K562 (cell line): ENCODE measurements at regions not wholly inside any gene's neighbourhood (a gene's known extent, or its start where the extent isn't known, plus 50 kb on each side); places are given as distances from the start of the nearest gene placed in this dataset.

Source experiments
- ATAC-seq: fragments of 200-7000 bp; cut with Tn5 transposase; 3 replicates; pipeline ENCODE4 v1.9.1; 2020; ENCODE audit warnings: moderate library complexity
- BruUV-seq: library from RNA; stranded (reverse); fragments of 400-500 nt; replicated peaks from 2 replicates; lab custom pipeline; 2021; lab: Mats Ljungman, UMichigan
- CTCF ChIA-PET: fragments of 300-600 bp; formaldehyde crosslinking; extraction: SDS; loops from one replicate; lab custom pipeline; 2021; ENCODE audit warnings: low intra/inter-chr PET ratio; lab: Yijun Ruan, JAX
- POLR2A ChIA-PET: fragments of 300-600, 350-650 bp; sonication (Branson Sonifier 250); formaldehyde crosslinking; extraction: SDS; loops from one replicate; lab custom pipeline; 2021; ENCODE audit warnings: antibody characterized with exemption, inconsistent platforms; lab: Yijun Ruan, JAX
- DNase-seq, 4 experiments: peaks; one replicate each; pipeline versions ENCODE4 v3.0.0 to v3.0.0-alpha.2; 2011 to 2018; ENCODE audit warnings: low spot score in 3 of 4, mixed read lengths in 3 of 4; ENCODE audit errors: extremely low read depth in 1 of 4
- FAIRE-seq: peaks from 2 replicates; lab custom pipeline; 2011; peaks lifted over from hg19 to GRCh38; lab: Jason Lieb, UNC
- H2AFZ ChIP-seq: 2 replicates; pipeline ENCODE4 v1.6.0; 2011; ENCODE audit warnings: low read depth, low read length, control low read depth, inconsistent platforms
- H3K27ac ChIP-seq: fragments of 200-600 bp; 3 replicates; pipeline ENCODE4 v1.8.0; 2011; ENCODE audit warnings: low read depth, mild to moderate bottlenecking, control low read depth, inconsistent platforms, low read length, moderate library complexity, mixed read lengths; ENCODE audit errors: extremely low read depth
- H3K27me3 ChIP-seq, 2 experiments: fragments of 300-600 bp in 1 of 2; 2 replicates in 1 of 2; 3 replicates in 1 of 2; pipeline versions ENCODE4 v1.6.0 to v1.8.0; 2011; ENCODE audit warnings: inconsistent platforms in 2 of 2, low read length in 2 of 2, mild to moderate bottlenecking in 1 of 2, mixed read lengths in 1 of 2, moderate library complexity in 1 of 2; ENCODE audit not compliant: control insufficient read depth in 2 of 2, insufficient read depth in 2 of 2
- H3K36me3 ChIP-seq: fragments of 300-600 bp; 3 replicates; pipeline ENCODE4 v1.8.0; 2011; ENCODE audit warnings: mild to moderate bottlenecking, low read length, inconsistent platforms; ENCODE audit not compliant: control insufficient read depth, insufficient read depth
- H3K4me1 ChIP-seq, 2 experiments: fragments of 200-600 bp in 1 of 2; replicated peaks in 1 of 2; 2 replicates in 1 of 2; 3 replicates in 1 of 2; pipeline versions ENCODE4 v1.5.1 to v1.8.0; 2011; ENCODE audit warnings: inconsistent platforms in 2 of 2, low read length in 2 of 2, mild to moderate bottlenecking in 1 of 2, mixed read lengths in 1 of 2, moderate library complexity in 1 of 2; ENCODE audit not compliant: control insufficient read depth in 2 of 2, insufficient read depth in 2 of 2
- H3K4me2 ChIP-seq: 2 replicates; pipeline ENCODE4 v1.6.1; 2011; ENCODE audit warnings: low read length, control low read depth, inconsistent platforms, mixed read lengths; ENCODE audit not compliant: insufficient read depth
- H3K4me3 ChIP-seq: fragments of 200-600 bp; sonication (generic), shearing (Covaris generic); 2 replicates; pipeline ENCODE4 v1.5.1; 2016; ENCODE audit warnings: control low read depth, inconsistent platforms
- H3K79me2 ChIP-seq: fragments of 200-600 bp; 3 replicates; pipeline ENCODE4 v1.8.0; 2011; ENCODE audit warnings: low read length, inconsistent platforms; ENCODE audit not compliant: control insufficient read depth, insufficient read depth
- H3K9ac ChIP-seq, 2 experiments: 2 replicates each; pipeline versions ENCODE4 v1.6.0 to v1.6.1; 2011; ENCODE audit warnings: low read depth in 2 of 2, low read length in 2 of 2, control low read depth in 1 of 2, inconsistent platforms in 1 of 2, mild to moderate bottlenecking in 1 of 2, mixed read lengths in 1 of 2; ENCODE audit not compliant: insufficient read depth in 1 of 2
- H3K9me1 ChIP-seq: one replicate; pipeline ENCODE4 v1.6.0; 2011; ENCODE audit warnings: inconsistent platforms, mild to moderate bottlenecking, low read length, moderate library complexity; ENCODE audit not compliant: control insufficient read depth, insufficient read depth
- H3K9me3 ChIP-seq: replicated peaks from 2 replicates; pipeline ENCODE4 v1.5.1; 2011; ENCODE audit warnings: low read depth, low read length, inconsistent platforms; ENCODE audit not compliant: control insufficient read depth, insufficient read depth
- H4K20me1 ChIP-seq: replicated peaks from 2 replicates; pipeline ENCODE4 v1.6.1; 2011; ENCODE audit warnings: low read length, inconsistent platforms, mixed read lengths; ENCODE audit not compliant: control insufficient read depth, insufficient read depth
- ILK ChIP-seq: fragments of 450-650 bp; IDR thresholded peaks from 2 replicates; pipeline ENCODE4 v1.6.1; 2016; ENCODE audit warnings: missing genetic modification characterization, low read depth, mild to moderate bottlenecking, missing compliant biosample characterization, moderate library complexity, borderline replicate concordance
- IRF2 ChIP-seq: sonication (generic); formaldehyde crosslinking; IDR thresholded peaks from 2 replicates; pipeline ENCODE4 v1.8.1; 2022; ENCODE audit warnings: mild to moderate bottlenecking, missing genetic modification reagents
- IRF9 ChIP-seq: fragments of 450-650 bp; IDR thresholded peaks from 2 replicates; pipeline ENCODE4 v1.6.1; 2016; ENCODE audit warnings: missing biosample characterization, missing genetic modification characterization
- JUND ChIP-seq, 2 experiments: IDR thresholded peaks; 2 replicates in 1 of 2; 3 replicates in 1 of 2; pipeline ENCODE4 v1.6.1; 2011; ENCODE audit warnings: borderline replicate concordance in 2 of 2, low read depth in 2 of 2, low read length in 2 of 2, improper control_type of control experiment in 1 of 2, missing biosample characterization in 1 of 2, missing genetic modification characterization in 1 of 2, missing genetic modification reagents in 1 of 2
- MCM7 ChIP-seq, 2 experiments: fragments of 450-650 bp; IDR thresholded peaks; 2 replicates each; pipeline ENCODE4 v1.6.1; 2016 to 2018
- MYNN ChIP-seq, 2 experiments: sonication (generic); formaldehyde crosslinking in 1 of 2; IDR thresholded peaks; 2 replicates each; pipeline versions ENCODE4 v1.5.0 to v1.6.1; 2016 to 2020; ENCODE audit warnings: antibody characterized with exemption in 1 of 2, missing genetic modification reagents in 1 of 2
- PURB ChIP-seq: sonication (generic); formaldehyde crosslinking; IDR thresholded peaks from 2 replicates; pipeline ENCODE4 v1.9.0; 2021; ENCODE audit warnings: low read depth, mild to moderate bottlenecking, missing genetic modification reagents
- RBM15 ChIP-seq: fragments of 200-400 bp; formaldehyde crosslinking; IDR thresholded peaks from 2 replicates; pipeline ENCODE4 v1.6.1; 2018; ENCODE audit warnings: mild to moderate bottlenecking, low read length, moderate library complexity; ENCODE audit not compliant: insufficient read depth
- RBM34 ChIP-seq: fragments of 200-400 bp; formaldehyde crosslinking; IDR thresholded peaks from 2 replicates; pipeline ENCODE4 v1.6.1; 2018; ENCODE audit warnings: low read length, borderline replicate concordance; ENCODE audit not compliant: insufficient read depth
- TAF15 ChIP-seq: fragments of 200-400 bp; formaldehyde crosslinking; IDR thresholded peaks from 2 replicates; pipeline ENCODE4 v1.6.1; 2017; ENCODE audit warnings: mild to moderate bottlenecking, low read depth, low read length, moderate library complexity
- THRB ChIP-seq: fragments of 450-650 bp; formaldehyde crosslinking; conservative IDR thresholded peaks from 2 replicates; pipeline ENCODE4 v1.4.0; 2022; ENCODE audit warnings: mild to moderate bottlenecking, missing genetic modification characterization
- XRCC4 ChIP-seq: IDR thresholded peaks from one replicate; pipeline ENCODE4 v1.6.1; 2011; ENCODE audit not compliant: insufficient read depth, insufficient read length; ENCODE audit errors: extremely low read depth
- ZEB2 ChIP-seq: fragments of 450-650 bp; IDR thresholded peaks from 2 replicates; pipeline ENCODE4 v1.6.1; 2016
- ZFX ChIP-seq: sonication (generic); formaldehyde crosslinking; IDR thresholded peaks from 2 replicates; pipeline ENCODE4 v1.8.0; 2022; ENCODE audit warnings: mild to moderate bottlenecking, missing genetic modification reagents, moderate library complexity
- ZNF133 ChIP-seq: fragments of 250-450 bp; sonication (Bioruptor Pico); IDR thresholded peaks from 2 replicates; pipeline ENCODE4 v1.4.0; 2020; ENCODE audit warnings: mild to moderate bottlenecking
- ZNF740 ChIP-seq, 3 experiments: fragments of 200-800 bp in 1 of 3; sonication (Bioruptor generic) in 1 of 3; sonication (generic) in 1 of 3; formaldehyde crosslinking in 1 of 3; IDR thresholded peaks; 2 replicates each; pipeline versions ENCODE4 v1.6.1 to v1.8.0; 2016 to 2022; ENCODE audit warnings: mild to moderate bottlenecking in 2 of 3, missing compliant biosample characterization in 2 of 3, missing genetic modification characterization in 2 of 3, missing genetic modification reagents in 1 of 3
- ZNF79 ChIP-seq: fragments of 250-450 bp; sonication (Bioruptor Pico); IDR thresholded peaks from 2 replicates; pipeline ENCODE4 v1.4.0; 2020; ENCODE audit warnings: low read depth, mild to moderate bottlenecking, moderate library complexity
- ZSCAN32 ChIP-seq: fragments of 450-650 bp; formaldehyde crosslinking; IDR thresholded peaks from 2 replicates; pipeline ENCODE4 v1.4.0; 2020; ENCODE audit warnings: mild to moderate bottlenecking, moderate library complexity
- whole genome bisulfite sequencing: fragments of 100-300 bp; shearing (Covaris generic); methylation state at CpG from one replicate; pipeline ENCODE4 v1.1.6; 2016; ENCODE audit warnings: low coverage, mixed read lengths; ENCODE audit not compliant: insufficient coverage; ENCODE audit errors: missing lambda C conversion rate; 5-methylcytosine and 5-hydroxymethylcytosine counted together
- in situ Hi-C: fragments of 300-500 bp; cut with MboI; formaldehyde crosslinking; loops from 4 replicates; pipeline ENCODE4 v1.15.0; 2018; ENCODE audit warnings: inconsistent platforms, mixed read lengths
- intact Hi-C: fragments of 100-400 bp; cut with micrococcal nuclease; formaldehyde crosslinking; loops from 2 replicates; pipeline ENCODE4 v1.14.2; 2022

- Histone ChIP-seq H3K4me1 (no peaks in the 10 kb centered on the region), H3K9ac (no peak overlapping the region), H3K36me3 (no peaks in the 10 kb centered on the region), H3K27me3 (no peaks in the 10 kb centered on the region), H3K27ac (no peak overlapping the region)
- ChIA-PET POLR2A (interaction anchor here (1.1 kb wide), 1 partner anchor 9 kb away, joined by 4 read pairs; no protein-coding TSS in a partner anchor), CTCF (no interaction called here)
- FAIRE-seq: no peak
- 0% methylated on average over 1 of the region's 1 CpG for WGBS
- no peak for TF ChIP-seq TAF15
- TF ChIP-seq RBM34: no peak
- TF ChIP-seq THRB (CRISPR knock-in tag): no peak
- no peak for TF ChIP-seq ZSCAN32
- no peak for TF ChIP-seq ZNF740 (CRISPR knock-in tag; IDR thresholded peaks at IDR 0.05)
- no peak for TF ChIP-seq ZNF740 (tag; IDR thresholded peaks at IDR 0.05)
- no peak for TF ChIP-seq MYNN (IDR thresholded peaks at IDR 0.05)
- no peak for TF ChIP-seq MYNN (CRISPR knock-in tag; IDR thresholded peaks at IDR 0.05)
- TF ChIP-seq ZFX (CRISPR knock-in tag): no peak
- no peak for TF ChIP-seq MCM7 (IDR thresholded peaks at IDR 0.05)
- no peak for TF ChIP-seq ILK (tag)
- TF ChIP-seq PURB (CRISPR knock-in tag): no peak
- TF ChIP-seq IRF9 (tag): no peak
- no peak for TF ChIP-seq RBM15
- no peak for TF ChIP-seq ZNF79 (CRISPR knock-in tag)
- TF ChIP-seq ZNF133 (CRISPR knock-in tag): no peak
- TF ChIP-seq ZEB2: no peak
- no peak for TF ChIP-seq XRCC4
- TF ChIP-seq IRF2: no peak
- TF ChIP-seq JUND (IDR thresholded peaks at IDR 0.05; ENCODE audit: borderline replicate concordance, low read depth, low read length): no peak
- no peak for TF ChIP-seq JUND (tag; IDR thresholded peaks at IDR 0.05; ENCODE audit: borderline replicate concordance, low read depth, low read length)
- TF ChIP-seq, all 486 proteins: peak for 0
- no peaks in the 10 kb centered on the region for H4K20me1 ChIP-seq
- H3K4me3 ChIP-seq: no peak overlapping the region
- no peak overlapping the region for H3K4me2 ChIP-seq
- no TSS peak for BruUV-seq
- H3K9me1 ChIP-seq: no peaks in the 10 kb centered on the region
- in situ Hi-C loops: no loop called here
- H3K79me2 ChIP-seq: no peaks in the 10 kb centered on the region
- no peak overlapping the region for H2AFZ ChIP-seq
- DNase-seq: no peak
- H3K9me3 ChIP-seq: no peaks in the 10 kb centered on the region
- intact Hi-C loops: no loop called here
- no peak for ATAC-seq
These were observed 328.9 kb upstream of the CHAC2 start for GRCh38 chr2:53438692-53439091.
